Fibroblast of skin of back (primary cell): ENCODE measurements at regions not wholly inside any gene's neighbourhood (a gene's known extent, or its start where the extent isn't known, plus 50 kb on each side); places are given as distances from the start of the nearest gene placed in this dataset.
"Not testable (repeated sequence)": the region's sequence is repeated elsewhere in the genome, so short reads cannot be mapped to it uniquely, and the experiment has no call there.

Source experiments
- DNase-seq: peaks from one replicate; pipeline ENCODE4 v3.0.0-alpha.2; 2013

DNA sequence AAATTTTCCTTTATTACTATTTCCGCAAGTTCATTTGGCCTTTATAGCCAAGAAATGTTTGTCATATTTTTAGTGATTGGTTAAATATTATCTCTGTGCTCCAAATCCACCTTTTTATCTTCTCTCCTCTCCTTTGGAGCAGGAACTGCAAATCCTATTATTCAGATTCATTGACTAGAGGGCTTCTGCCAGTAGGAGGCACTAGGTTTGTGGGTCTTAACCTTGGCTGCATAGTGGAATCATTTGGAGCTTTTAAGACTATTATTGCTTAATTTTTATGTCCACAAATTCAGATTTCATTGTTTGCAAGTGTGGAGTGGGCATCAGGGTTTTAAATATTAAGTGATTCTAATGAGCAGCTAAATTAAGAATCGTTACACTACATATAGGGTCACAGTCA is 75.3 kb upstream of the SYT10 start:
- no peak for DNase-seq

DNA sequence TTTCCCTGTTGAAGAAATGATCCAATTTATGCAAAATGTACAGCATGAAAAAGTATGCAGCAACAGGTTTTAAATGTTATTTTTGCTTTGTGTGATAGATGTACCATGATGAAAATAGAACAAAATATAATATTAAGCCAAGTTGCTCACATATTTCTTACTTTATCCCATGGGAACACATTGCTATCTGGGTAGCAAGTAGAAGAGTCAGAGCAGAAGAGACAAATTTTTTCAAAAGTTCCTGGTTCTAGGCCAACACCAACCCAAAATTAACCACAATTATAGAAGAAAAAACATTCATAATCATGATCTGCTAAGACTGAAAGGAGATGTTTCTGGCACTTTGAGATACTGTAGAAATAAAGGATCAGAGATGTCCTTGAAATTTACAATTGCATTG is 79.9 kb upstream of the SYT10 start:
- DNase-seq, result no peak

DNA sequence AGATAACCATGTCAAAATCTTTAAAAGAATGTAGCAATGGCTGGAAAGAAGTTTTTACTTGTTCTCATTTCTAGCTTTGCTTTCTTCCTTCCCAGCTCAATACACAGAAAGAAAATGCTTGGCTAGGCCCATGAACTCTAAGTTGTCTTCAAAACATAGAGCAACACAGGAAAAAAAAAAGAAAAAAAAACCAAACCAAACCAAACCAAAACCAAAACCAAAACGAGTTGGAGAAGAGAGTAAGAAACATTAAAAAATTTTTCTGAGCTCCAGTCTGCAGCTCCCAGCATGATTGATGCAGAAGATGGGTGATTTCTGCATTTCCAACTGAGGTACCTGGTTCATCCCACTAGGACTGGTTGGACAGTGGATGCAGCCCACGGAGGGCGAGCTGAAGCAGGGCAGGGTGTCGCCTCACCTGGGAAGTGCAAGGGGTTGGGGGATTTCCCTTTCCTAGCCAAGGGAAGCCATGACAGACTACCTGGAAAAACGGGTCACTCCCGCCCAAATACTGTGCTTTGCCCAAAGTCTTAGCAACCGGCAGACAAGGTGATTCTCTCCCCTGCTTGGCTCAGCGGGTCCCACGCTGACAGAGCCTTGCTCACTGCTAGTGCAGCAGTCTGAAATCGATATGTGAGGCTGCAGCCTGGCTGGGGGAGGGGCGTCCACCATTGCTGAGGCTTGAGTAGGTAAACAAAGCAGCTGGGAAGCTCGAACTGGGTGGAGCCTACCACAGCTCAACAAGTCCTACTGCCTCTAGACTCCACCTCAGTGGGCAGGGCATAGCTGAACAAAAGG is 81.1 kb upstream of the SYT10 start:
- not testable (repeated sequence) for DNase-seq

DNA sequence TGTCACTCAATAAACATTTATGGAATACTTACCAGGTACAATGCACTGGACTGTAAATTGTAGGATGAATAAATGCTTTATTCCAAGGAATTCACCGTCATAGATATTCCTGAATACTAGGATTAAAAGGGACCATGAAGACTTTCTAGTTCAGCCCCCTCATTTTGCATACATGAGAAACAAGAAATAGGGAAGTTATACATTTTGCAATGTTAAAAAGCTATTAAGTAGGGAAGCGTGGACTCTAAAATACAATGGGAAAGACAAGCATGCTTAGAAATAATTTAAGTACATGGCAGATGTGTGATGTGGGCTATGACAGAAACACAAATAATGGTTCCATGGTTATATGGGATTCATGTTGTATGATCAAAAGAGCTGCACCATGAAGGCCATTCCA is 89.4 kb upstream of the SYT10 start:
- no peak for DNase-seq

DNA sequence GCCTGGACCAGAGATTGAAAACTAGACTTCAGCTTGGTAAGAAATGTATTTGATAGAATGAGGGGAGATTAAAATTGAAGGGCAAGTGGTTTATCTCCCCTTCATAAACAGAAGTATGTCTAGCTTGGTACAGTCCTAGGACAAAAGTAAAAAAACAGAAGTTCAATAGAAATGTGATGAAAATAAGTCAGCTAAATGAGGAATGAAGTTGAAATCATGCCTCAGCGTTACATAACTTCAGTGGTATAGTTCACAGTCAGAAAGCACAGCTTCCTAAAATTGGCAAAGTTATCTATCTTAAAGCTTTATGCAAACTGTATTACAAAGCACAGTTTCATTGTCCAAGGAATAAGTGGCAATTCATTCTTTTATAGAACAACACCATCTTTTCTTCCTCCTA is 90.2 kb upstream of the SYT10 start:
- DNase-seq, result no peak

DNA sequence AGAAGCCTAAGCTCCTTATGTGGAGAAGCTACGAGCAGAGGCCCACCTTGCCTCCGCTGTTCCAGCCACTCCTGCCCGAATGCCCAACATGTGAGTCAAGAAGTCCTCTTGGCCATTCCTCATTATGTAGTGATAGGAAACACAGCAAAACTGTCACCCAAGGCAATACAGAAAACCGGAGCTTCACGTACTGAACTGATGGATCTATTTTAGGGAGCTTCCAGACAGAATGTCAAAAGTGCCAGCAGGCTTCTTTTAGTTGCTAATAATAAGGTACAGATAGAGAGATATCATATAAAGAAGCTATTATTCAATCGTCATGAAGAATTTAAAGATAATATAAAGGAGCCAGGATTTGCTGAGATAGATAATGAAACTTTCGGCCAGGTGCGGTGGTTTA is 91.6 kb upstream of the SYT10 start:
- no peak for DNase-seq

DNA sequence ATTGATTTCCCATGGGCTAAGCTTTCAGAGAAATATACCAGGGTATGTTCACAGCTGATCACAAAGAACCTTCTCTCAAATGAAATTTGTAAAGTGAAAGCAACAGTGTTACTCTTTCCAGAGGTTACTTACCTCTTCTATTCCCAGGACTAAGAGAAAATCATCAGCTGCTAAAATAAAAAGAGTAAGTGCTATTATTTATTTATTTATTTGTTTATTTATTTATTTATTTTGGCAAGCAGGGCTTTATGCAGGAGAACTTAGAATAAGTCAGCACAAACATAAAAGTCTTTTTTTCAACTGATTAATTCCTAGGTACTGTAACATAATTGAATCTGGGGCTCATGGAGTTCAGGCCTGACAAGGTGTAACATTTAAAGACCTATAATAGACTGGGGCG is 93.9 kb upstream of the SYT10 start:
- DNase-seq, result no peak

DNA sequence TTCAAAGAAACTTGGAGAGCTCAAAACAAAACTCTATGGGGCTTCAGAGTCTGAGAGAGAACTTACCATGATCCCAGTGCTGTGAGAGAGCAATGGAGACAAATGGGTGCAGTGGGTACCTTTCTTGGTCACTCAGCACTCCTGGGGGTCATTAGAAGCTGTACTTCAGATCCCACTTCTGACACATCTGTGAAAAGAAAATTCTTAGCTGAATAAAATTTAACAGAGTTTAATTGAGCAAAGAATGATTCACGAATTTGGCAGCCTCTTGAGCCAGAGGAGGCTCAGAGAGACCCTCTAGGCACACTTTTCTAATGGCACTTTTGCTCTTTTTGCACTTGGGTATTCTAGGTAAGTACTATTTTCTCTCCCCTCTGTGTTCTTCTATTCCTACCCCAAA is 96.8 kb upstream of the SYT10 start:
- DNase-seq, result no peak

DNA sequence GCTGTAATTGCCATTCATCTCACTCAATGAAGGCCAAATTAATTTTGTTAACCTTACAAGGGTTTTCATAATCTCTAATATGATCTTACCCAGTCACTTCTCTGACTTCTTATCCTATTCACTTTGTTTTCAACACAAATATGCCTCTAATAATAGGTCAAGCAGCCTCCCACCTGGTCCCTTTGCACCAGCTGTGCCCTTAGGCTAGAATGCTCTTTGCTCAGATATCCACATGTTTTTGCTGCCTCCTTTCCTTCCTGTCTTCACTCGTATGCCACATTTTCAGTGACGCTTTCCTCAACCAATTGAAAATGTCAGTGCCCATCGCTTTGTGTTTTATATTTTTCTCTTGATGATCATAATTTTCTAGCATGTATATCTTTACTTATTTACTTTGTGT is 106.4 kb upstream of the SYT10 start:
- no peak for DNase-seq

DNA sequence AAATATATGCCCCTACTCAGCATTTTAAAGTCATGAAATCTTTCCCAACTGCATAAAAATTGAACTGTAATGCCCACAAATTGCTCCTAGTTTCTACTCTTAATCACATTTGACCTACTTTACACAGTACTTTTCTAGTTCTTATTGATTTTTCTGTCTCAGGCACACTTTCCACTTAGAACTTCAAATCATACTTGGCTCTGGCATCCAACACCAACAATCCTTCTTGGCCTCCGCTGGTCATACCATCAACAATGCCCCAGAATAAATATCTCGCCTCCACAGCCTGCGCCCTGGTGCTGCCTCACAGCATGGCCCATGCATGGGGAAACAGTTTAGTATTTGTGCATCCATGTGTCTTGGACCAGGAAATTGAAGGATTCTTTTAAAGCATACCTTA is 107.5 kb upstream of the SYT10 start:
- DNase-seq, result no peak

DNA sequence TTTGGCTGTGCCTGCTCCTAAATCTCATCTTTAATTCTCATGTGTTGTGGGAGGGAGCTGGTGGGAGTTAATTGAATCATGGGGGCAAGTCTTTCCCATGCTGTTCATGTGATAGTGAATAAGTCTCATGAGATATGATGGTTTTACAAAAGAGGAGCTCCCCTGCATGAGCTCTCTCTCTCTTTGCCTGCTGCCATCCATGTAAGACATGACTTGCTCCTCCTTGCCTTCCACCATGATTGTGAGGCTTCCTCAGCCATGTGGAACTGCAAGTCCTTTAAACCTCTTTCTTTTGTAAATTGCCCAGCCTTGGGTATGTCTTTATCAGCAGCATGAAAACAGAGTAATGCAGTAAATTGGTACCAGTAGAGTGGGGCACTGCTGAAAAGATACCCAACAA is 110.6 kb upstream of the SYT10 start:
- DNase-seq, result not testable (repeated sequence)

DNA sequence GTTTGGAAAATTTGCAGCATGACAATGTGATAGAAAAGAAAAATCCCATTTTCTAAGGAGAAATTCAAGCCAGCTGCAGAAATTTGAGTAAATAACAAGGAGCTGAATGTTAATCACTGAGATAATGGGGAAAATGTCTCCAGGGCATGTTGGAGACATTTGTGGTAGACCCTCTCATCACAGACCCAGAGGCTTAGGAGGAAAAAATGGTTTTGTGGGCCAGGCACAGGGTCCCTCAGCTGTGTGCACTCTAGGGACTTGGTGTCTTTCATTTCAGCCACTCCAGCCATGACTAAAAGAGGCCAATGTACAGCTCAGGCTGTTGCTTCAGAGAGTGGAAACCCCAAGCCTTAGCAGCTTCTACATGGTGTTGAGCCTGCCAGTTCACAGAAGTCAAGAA is 111.4 kb upstream of the SYT10 start:
- DNase-seq, result no peak

DNA sequence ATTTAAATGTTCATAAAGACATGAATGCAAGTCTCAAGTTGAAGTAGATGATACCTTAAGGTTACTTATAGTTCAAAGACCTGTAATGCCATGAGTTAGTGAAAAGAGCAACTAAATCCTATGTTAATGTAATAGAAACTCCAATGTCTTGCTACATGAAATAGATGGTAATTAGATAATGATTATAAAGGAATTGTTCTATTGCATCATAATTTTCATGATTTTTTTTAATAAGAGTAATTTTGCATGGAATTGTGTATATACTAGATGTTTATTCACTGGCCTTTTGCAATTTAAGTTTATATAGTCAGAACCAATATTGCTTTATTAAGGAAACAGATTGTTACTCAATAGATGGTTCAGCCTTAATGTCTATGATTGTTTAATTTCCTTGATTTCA is 115.5 kb upstream of the SYT10 start:
- no peak for DNase-seq

DNA sequence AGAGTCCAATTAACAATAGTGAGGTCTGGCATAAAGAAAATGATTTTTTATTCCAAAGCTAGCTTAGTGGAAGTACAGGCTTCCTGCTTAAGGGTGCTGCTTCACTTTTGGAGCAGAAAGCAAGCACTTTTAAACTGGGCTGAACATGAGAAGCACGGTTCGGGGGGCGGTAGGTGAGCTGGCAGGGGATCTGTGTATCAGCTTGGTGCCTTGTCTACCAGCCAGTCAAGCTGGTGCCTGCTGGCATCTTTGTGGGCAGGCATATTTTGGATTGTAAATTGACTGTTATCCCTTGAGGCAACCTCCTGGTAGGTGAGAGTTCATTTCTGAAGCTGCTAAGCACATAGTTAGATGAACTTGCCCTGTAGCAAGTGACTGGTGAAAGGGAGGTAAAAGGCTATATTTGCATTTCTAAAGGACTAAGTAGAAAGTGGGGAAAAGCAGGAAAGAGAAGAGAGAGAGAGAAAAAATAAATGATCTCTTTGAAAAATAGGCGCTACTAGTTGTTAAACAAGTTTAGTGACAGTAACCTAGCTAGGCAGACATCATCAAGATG is 121.1 kb upstream of the SYT10 start:
- no peak for DNase-seq

DNA sequence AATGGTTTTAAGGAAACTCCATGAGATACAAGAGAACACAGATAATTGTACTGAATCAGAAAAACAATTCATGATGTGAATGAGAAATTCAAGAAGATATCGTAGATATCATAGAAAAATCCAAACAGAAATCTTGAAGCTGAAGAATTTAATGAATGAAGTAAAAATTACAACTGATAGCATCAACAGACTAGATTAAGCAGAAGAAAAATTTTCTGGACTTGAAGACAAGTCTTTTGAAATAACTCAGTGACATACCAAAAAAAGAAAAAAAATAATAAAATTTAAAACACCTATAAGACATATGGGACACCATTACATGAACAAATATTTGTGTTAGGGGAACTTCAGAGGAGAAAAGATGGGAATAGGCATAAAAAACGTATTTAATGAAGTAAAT is 122.8 kb upstream of the SYT10 start:
- no peak for DNase-seq

DNA sequence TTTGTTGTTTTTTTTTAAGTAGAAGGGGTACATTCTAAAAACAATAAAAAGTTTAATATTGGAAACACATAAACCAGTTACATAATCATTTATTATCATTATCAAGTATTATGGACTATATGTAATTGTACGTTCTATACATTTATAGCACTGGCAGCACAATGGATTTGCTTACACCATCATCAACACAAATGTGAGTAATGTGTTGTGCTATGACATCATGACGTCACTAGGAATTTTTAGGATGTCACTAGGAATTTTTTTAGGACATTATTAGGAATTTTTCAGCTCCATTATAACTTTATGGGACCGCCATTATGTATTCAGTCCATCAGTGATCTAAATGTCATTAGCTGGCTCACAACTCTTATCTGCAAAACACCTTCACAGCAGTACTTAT is 126.8 kb upstream of the SYT10 start:
- DNase-seq, result no peak

DNA sequence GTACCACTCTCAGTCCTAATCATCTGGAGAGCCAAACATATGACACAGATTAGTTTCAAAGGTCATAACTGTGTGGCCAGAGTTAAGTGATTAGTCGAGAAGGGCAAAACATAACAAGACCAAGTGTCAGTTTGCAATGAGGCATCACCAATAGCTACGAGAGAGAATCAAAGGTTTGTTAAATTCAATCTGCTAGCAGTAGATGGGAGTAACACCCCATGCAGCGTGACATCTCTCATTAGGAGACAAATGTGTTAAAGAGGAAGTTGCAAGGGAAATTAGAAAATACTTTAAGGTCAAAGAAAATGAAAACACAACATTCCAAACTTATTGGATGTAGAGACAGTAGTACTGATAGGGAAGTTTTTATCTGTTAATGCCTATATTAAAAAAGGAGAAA is 135.7 kb upstream of the SYT10 start:
- DNase-seq, result no peak

DNA sequence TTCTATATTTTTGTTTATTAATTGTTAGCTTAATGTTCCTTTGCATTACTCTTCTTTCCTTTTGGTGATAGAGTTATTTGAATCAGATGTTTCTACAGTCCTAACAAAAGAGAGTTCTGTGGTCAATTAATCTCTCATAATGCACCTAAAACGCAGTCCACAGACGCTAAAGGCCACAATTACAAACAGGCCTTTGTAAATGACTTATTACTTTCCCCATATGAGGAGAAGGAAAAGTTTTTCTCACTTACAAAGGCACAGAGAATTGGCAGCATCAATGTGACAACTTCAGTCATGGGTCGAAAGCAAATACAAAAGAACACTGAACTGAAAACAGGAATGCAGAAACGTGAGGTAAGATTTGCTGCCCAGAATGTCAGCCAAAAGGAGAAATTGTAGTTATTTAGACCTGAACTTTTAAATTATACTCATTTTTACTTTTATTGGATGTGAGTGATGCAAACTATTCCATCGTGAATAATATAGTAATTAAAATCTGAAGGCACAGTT is 142.0 kb upstream of the SYT10 start:
- DNase-seq, result no peak

DNA sequence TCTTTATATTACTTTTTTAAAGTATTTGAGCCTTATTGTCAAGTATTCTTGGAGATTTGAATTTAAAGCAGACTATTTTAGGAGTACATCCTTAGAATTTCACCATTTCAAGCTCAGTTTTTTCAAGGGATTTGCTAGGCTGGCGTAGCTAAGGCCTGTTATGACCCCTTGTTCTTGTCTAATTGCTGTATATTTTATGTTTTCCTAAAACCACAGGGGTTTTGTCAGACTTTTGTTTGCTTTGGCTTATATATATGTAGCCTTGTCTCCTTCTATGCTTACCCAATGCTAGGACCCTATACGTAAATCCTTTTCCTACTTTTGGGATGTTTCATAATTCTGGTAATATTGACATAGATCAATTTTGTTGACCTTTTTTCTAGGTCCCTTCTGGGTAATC is 147.0 kb upstream of the SYT10 start:
- DNase-seq, result no peak

DNA sequence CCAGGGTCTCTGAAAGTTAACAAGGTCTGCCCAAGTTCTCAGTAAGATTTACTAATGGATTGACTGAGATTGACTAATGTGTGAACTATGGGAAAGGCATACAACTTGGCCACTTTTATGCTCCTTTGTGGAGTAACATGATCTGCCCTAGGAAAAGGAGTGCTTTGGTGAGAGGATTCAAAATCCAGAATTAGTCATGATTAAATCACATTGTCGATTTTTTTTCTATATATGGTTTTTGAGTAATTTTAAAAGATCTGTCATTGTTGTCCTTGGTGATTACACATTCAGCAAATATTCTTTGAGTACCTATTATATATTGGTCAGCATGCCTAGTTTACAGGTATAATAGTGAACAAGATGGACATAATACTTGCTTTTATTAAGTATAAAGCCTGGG is 147.7 kb upstream of the SYT10 start:
- DNase-seq, result peak; percentile 67

DNA sequence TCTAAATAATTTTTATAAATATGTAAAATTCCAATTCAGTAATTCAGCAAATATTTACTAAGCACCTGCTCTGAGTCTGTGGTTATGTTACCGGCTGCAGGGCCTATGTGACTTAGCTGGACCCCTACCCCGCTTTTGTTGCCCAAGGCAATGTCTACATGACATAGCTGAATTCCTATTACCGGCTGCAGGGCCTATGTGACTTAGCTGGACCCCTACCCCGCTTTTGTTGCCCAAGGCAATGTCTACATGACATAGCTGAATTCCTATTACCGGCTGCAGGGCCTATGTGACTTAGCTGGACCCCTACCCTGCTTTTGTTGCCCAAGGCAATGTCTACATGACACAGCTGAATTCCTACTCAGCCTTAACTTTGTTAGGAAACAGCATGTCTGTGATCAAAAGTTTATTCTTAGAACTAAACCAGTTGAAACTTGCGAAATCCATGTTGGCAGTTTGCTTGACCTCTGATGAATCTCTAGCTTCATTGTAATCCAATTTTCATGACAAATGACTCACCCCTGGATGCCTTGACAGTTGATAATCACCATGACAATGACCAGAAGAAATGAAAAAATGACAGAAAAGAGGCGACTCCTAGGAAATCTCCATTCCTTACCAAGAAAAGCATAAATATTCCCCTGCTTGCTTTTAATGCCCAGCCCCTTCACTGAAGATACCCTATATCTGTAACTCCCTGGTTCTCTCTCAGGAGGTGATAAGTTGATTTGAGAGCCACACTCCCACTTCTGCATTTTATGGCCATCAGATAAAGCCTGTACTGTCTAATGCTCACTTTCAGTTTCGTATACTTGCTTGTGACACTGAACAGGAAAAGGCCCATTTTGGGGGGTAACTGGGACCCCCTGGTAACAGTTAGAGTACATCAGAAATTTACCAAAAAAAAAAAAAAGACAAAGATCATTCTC is 148.4 kb upstream of the SYT10 start:
- peak; percentile 70 for DNase-seq

DNA sequence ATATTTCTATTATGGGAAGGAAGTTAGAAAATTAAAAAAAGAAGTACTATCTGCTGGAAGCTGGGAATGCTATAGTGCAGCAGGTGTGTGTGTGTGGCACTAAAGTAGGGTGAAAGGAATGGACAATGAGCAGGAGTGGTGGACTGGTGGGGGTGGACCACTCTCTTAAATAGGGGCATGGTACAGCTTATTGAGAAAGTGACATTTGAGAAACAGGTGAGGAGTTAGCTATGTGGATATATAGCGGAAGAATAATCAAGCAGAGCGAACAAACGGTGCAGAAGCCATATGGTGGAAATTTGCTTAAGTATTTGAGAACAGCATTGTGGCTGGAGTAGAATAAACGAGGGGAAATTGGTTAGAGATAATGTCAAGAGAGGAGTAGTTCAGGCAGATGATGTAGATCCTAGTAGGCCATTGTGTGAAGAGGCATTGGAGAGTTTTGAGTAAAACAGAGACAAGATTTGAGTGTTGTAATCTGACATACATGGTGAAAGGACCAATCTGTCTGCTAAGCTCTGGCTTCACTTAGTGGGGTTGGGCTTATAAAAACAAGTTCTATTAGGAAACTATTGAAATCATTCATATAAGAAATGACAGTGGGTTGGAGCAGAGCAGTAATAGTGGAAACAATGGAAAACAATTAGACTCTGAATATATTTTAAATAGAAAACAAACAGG is 149.2 kb upstream of the SYT10 start:
- DNase-seq, result no peak

DNA sequence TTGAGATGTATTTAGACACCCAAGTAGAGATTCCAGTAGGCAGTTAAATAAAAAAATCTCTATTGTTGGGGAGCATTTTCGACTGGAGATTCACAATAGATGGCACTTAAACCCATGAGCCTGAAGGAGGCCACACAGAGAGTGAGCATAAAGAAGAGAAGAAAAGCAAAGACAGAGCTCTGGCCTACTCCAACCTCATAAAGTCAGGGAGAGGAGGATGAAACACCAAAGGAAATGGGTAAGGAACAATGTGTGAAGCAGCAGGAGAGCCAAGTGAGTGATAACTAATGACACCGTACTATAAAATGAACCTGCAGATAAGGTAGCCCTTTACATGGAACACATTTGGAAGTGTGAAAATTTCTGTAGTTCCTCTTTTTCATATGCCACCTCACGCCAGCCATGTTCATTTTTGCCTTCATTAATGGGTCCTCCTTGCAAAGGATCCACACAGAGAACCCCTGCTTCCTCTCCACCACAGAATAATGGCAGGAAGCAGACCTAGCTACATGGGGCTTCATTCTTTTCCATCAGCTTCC is 150.0 kb upstream of the SYT10 start:
- no peak for DNase-seq
